Suppressor macrophage treated with lipopolysaccharide for 4 hours (primary cell): ENCODE measurements at regions not wholly inside any gene's neighbourhood (a gene's known extent, or its start where the extent isn't known, plus 50 kb on each side); places are given as distances from the start of the nearest gene placed in this dataset.

ENCODE experiments used
- DNase-seq: peaks from one replicate; pipeline ENCODE4 v3.0.0-alpha.2; 2020

- DNase-seq: no peak
These were observed 173.9 kb upstream of the KLF3 start for GRCh38 chr4:38489924-38490639.

- DNase-seq: no peak
These were observed 173.1 kb upstream of the KLF3 start for GRCh38 chr4:38490753-38491446.

- no peak for DNase-seq
These were observed 172.0 kb upstream of the KLF3 start for GRCh38 chr4:38491854-38492478.

GRCh38 chr4:38493066-38493465, 170.9 kb upstream of the KLF3 start:
- no peak for DNase-seq

- no peak for DNase-seq
These were observed 168.6 kb upstream of the KLF3 start for GRCh38 chr4:38495446-38495845.

GRCh38 chr4:38497121-38497520, 166.9 kb upstream of the KLF3 start:
- DNase-seq: no peak

- DNase-seq: no peak
These were observed 164.9 kb upstream of the KLF3 start for GRCh38 chr4:38499101-38499500.

- no peak for DNase-seq
These were observed 163.6 kb upstream of the KLF3 start for GRCh38 chr4:38500433-38500832.

- no peak for DNase-seq
These were observed 162.3 kb upstream of the KLF3 start for GRCh38 chr4:38501698-38502097.

GRCh38 chr4:38503689-38504395, 160.2 kb upstream of the KLF3 start:
- DNase-seq: no peak

- DNase-seq: no peak
These were observed 159.6 kb upstream of the KLF3 start for GRCh38 chr4:38504396-38504715.

GRCh38 chr4:38509551-38509950, 154.4 kb upstream of the KLF3 start:
- DNase-seq: no peak

- no peak for DNase-seq
These were observed 153.8 kb upstream of the KLF3 start for GRCh38 chr4:38510201-38510600.

GRCh38 chr4:38511702-38512101, 152.3 kb upstream of the KLF3 start:
- no peak for DNase-seq

- DNase-seq: no peak
These were observed 151.2 kb upstream of the KLF3 start for GRCh38 chr4:38512840-38513239.

- DNase-seq: no peak
These were observed 149.4 kb upstream of the KLF3 start for GRCh38 chr4:38514465-38515146.

GRCh38 chr4:38516190-38516589, 147.8 kb upstream of the KLF3 start:
- no peak for DNase-seq

- DNase-seq: peak; percentile 67
These were observed 144.3 kb upstream of the KLF3 start for GRCh38 chr4:38519666-38520065.

- peak; percentile 54 for DNase-seq
These were observed 140.9 kb upstream of the KLF3 start for GRCh38 chr4:38523054-38523453.

GRCh38 chr4:38523524-38524448, 140.2 kb upstream of the KLF3 start:
- peak; percentile 96 for DNase-seq

- DNase-seq: no peak
These were observed 137.6 kb upstream of the KLF3 start for GRCh38 chr4:38526412-38526811.
